ENCODE measurements at regions not wholly inside any gene's neighbourhood (a gene's known extent, or its start where the extent isn't known, plus 50 kb on each side); places are given as distances from the start of the nearest gene placed in this dataset.

DNA sequence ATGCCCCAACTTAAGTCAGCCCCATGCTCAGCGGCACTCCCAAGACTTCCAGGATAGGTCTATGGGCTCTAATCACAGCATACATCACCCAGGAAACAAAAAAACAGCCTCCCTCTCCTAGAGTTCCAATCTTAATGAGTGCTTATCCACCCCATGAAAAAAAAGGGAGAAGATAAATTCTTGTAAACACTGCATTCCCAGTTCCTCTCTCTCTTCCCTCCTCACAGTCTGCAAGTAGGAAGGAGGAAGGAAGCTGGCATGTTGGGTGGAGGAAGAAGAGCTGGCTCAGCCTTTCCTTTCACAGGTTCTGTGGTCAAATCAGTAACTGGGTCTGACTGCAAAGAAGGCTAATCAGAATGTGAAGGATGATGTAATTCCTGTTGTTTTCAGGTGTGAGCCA, 69.9 kb upstream of the ZC3H11B start:
- FAIRE-seq (no peak), DNase-seq (ENCODE audit: insufficient read length, low spot score) (no peak)

DNA sequence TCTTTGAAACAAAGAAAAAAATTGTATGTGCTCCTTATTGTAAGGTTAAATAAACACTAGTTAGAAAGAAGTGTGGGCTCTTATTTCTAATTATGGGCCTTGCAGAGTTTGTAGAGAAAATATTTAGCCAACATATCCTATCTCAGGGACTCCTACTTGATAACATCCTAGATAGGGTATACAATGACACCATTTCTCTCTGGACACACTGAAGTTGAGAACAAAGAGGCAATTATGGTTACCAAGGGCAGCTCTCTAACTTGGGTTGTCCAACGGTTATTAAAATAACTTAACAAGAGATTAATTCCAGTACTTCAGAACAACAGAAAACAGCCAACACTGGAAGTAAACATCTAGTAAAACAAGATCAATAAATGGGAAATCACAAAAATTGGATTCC, 69.0 kb upstream of the ZC3H11B start:
- FAIRE-seq (no peak), DNase-seq (ENCODE audit: insufficient read length, low spot score) (no peak)

DNA sequence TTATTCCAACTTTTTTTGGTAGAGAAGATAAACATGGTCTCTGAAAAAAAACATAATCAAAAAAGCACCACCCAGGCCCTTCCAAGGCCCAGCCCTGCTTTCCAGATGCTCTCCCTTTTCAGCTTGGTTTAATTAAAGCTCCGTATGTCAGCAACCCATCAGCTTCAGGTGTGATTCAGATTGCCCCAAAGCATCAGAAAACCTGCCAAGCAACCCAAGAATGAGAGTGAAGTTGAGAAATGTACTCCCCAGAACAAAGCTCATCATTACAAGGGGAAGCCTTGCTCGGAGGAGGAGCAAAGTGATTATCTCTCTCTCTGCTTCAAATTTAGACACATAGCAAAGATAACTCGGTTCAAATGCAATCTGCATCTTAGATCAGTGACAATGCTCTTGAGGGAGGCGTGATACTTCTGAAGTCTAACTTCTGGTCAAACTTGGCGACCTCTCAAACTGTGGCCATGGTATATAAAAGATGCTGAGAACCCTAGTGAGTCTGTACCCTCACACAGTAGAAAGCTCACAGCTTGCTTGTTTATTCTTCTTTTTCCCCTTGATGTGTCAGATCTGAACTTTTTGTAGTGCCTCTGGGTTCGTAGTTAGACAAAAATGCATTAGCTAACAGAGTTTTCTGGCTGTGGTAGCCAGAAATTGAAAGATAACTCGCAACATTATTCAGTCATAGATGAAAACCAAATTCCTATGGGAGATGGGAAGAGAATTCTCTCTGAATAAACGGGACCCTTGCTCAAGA, 63.3 kb upstream of the ZC3H11B start:
- DNase-seq (ENCODE audit: insufficient read length, low spot score) = no peak
- no peak for FAIRE-seq

DNA sequence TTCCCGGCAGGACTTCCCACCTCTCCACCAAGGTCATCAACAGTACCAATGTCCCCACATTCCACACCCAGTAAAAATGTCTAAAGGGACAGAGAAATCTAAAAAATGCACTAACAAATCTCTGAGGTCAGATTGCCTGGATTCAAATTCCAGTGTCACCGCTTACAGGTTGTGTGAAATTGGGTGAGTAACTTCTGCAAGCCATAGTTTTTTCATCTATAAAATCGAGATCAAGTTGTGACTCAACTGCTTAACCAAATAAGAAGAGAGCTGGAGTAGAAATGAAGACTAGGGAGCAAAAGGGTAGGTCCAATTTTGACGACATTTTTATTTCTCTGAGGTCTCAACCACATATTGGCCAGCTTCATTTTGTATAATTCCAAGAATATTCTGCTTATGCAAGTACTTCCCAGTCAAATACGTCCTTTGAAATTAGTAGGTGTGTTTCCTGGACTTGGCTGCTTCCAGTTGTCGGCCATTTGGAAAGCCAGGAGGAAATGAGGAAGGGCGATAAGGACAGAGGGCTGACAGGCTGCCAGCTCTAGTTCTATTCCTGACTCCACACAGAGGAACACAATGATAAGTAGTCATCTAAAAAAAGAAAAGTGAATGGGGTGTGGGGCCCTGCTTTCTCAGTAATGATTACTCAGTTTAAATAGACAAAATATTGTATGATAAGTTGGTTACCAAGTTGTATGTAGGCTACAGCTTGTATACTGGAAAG, 57.7 kb upstream of the ZC3H11B start:
- no peak for FAIRE-seq

DNA sequence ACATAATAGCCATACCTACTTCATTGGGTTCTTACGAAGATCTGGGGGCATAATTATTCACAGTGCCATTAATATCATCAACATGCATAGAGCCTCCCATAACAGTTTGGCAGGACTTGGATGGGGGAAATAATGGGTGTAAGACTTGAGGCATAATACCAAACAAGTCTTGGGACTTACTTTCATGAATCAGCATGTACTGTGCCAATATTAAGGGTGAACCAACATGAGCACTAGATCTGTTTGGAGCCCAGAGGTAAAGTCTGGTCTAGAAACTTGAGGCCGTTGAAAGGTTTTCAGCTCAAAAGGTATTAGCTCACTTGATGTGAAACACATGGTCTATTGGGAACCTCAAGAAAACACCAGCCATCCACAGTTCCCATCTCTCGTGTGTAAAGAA, 56.7 kb upstream of the ZC3H11B start:
- DNase-seq (ENCODE audit: insufficient read length, low spot score) (no peak), FAIRE-seq (no peak)

More for the DNA sequence above, 57.7 kb upstream of the ZC3H11B start:
- DNase-seq (ENCODE audit: insufficient read length, low spot score) = no peak

DNA sequence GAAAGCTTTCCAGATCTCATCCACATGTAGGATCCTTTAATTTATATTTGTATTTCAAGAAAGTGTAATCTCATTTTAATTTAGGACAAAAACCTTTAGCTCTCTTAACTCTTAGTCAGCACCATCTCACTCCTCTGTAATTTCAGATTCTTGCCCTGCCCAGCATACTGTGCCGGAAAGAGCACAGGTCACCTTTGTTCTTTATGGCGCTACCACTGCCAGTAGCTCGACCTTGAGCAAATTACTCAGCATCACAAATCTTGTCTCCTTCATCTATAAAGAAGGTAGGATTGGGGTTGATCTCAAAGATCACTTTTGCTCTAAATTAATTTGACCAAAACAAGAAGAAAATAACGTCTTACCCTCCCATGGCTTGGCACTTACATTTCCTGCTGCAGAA, 56.1 kb upstream of the ZC3H11B start:
- DNase-seq (ENCODE audit: insufficient read length, low spot score) = no peak
- no peak for FAIRE-seq

DNA sequence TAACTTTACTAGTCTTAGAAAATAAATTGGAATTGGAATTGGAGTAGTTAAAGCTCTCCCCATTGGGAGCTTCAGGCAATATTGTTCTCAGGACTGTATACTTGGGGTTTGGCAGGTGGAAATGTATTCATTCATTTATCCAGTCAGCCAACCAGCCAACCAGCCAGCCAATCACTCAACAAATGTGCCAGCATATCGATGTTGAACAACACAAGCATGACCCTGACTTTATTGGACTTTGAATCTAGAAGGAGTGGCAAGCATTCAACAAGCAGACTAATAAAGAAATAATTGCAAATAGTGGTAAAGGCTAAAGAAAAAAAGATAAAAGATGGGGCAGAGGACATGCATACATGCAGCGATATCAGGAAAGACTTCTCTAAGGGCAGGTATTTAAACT, 55.5 kb upstream of the ZC3H11B start:
- DNase-seq (ENCODE audit: insufficient read length, low spot score) = no peak
- no peak for FAIRE-seq

DNA sequence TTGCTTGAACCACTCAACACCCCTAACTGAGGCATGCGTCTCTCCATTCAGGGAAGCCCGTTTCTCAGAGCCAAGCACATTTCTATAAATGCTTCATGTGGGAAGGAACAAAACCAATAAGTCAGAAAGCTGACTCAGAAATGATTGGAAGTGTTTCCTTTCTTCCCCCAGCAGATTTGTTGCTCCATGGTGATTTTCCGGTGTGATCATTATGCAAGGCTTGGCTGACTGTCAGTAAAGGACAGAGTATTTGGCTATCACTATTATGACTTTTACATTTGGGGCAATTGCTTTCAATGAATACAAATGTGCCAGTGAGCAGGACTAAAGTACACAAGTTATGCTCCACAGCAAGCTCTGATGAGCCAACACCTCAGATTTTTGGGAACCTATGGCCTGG, 53.3 kb upstream of the ZC3H11B start:
- FAIRE-seq (no peak), DNase-seq (ENCODE audit: insufficient read length, low spot score) (no peak)

DNA sequence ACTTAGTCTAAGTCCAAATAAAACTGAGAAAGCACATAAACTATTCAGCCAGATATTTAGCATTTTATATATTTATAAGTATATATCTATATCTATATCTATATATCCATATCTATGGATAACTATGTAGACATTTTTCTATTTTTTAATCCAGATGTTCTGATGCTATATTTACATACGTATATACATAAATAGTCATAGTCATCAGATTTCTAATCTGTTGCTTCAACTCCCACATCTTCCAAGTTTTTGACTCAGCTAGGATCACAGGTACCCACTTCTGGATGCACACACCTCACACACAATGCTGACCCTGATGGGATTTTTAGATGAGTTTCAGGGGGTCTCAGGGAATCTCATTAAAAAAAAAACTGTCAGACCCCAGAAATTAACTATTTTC, 52.2 kb upstream of the ZC3H11B start:
- no peak for DNase-seq (ENCODE audit: insufficient read length, low spot score)
- FAIRE-seq = no peak

DNA sequence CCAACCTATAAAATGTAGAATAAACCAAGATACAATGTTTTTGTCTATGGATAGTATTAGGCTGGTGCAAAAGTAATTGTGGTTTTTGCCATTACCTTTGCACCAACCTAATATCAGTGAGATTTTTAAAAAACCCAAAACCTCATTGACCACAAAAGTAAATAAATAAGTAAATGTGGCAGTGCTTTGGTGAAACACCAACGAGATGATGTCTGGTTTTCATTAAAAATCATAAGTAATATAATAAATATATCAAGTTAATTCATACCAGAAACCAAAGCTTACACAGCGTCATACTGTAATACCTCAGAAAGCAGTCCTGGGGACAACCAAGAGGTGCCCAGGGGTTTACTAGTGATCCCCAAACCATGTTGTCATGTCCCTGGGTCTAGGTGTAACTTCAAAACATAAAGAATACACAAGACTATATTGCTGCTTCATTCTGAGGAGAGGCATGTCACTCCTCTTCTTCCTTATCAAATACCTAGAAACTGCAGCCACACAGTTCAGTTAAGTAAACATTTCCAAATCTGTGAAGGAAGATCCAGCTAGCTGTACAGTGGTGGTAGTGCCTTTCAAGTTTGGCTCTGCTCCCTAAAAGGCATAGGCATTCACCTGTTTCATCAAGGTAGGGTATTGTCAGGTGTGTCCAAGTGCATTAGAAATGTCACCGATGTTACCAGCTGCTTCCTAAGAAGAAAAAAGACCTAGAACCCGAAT, 51.6 kb upstream of the ZC3H11B start:
- FAIRE-seq (no peak), DNase-seq (ENCODE audit: insufficient read length, low spot score) (no peak)

All from HTR-8/SVneo (cell line).